HepG2 (cell line): ENCODE measurements at regions not wholly inside any gene's neighbourhood (a gene's known extent, or its start where the extent isn't known, plus 50 kb on each side); places are given as distances from the start of the nearest gene placed in this dataset.

Source experiments
- ATAC-seq: fragments of 200-7000 bp; cut with Tn5 transposase; 3 replicates; pipeline ENCODE4 v1.9.1; 2020; ENCODE audit warnings: mild to moderate bottlenecking, moderate library complexity
- BruUV-seq: library from RNA; stranded (reverse); fragments of 400-500 nt; replicated peaks from 2 replicates; lab custom pipeline; 2021; lab: Mats Ljungman, UMichigan
- CTCF ChIA-PET: fragments of 300-600 bp; formaldehyde crosslinking; extraction: SDS; loops from one replicate; lab custom pipeline; 2021; ENCODE audit warnings: low total read pairs, inconsistent platforms, low intra/inter-chr PET ratio; lab: Yijun Ruan, JAX
- POLR2A ChIA-PET: fragments of 350-600 bp; sonication (Branson Sonifier 250); formaldehyde crosslinking; loops from one replicate; lab custom pipeline; 2020; ENCODE audit warnings: antibody characterized with exemption, inconsistent platforms; lab: Yijun Ruan, JAX
- DNase-seq: peaks from one replicate; pipeline ENCODE4 v3.0.0-alpha.2; 2015; ENCODE audit warnings: low spot score
- FAIRE-seq: peaks from 3 replicates; lab custom pipeline; 2011; peaks lifted over from hg19 to GRCh38; lab: Jason Lieb, UNC
- H2AFZ ChIP-seq: one replicate; pipeline ENCODE4 v1.6.1; 2011; ENCODE audit warnings: low read length, inconsistent platforms
- H3K27ac ChIP-seq: fragments of 300-600 bp; 3 replicates; pipeline ENCODE4 v1.8.0; 2011; ENCODE audit warnings: mixed run types, mild to moderate bottlenecking, mixed read lengths, low read length, inconsistent platforms; ENCODE audit not compliant: insufficient read depth; ENCODE audit errors: extremely low read length
- H3K27me3 ChIP-seq, 2 experiments: fragments of 200-600 bp in 1 of 2; 2 replicates in 1 of 2; 3 replicates in 1 of 2; pipeline versions ENCODE4 v1.6.0 to v1.8.0; 2011; ENCODE audit warnings: low read length in 2 of 2, mild to moderate bottlenecking in 2 of 2, moderate library complexity in 2 of 2, inconsistent platforms in 1 of 2; ENCODE audit not compliant: insufficient read depth in 2 of 2, control insufficient read depth in 1 of 2
- H3K36me3 ChIP-seq, 2 experiments: fragments of 200-600 bp in 1 of 2; replicated peaks in 1 of 2; 2 replicates in 1 of 2; 3 replicates in 1 of 2; pipeline versions ENCODE4 v1.5.1 to v1.8.0; 2011; ENCODE audit warnings: low read length in 2 of 2, inconsistent platforms in 1 of 2; ENCODE audit not compliant: insufficient read depth in 2 of 2, control insufficient read depth in 1 of 2
- H3K4me1 ChIP-seq: 2 replicates; pipeline ENCODE4 v1.5.1; 2012; ENCODE audit warnings: low read length, inconsistent platforms; ENCODE audit not compliant: insufficient read depth
- H3K4me2 ChIP-seq: 2 replicates; pipeline ENCODE4 v1.6.0; 2011; ENCODE audit warnings: low read depth, low read length, inconsistent platforms
- H3K4me3 ChIP-seq, 3 experiments: fragments of 200-600 bp in 1 of 3; sonication (generic), shearing (Covaris generic) in 1 of 3; replicated peaks in 1 of 3; 2 replicates each; pipeline ENCODE4 v1.5.1; 2011 to 2016; ENCODE audit warnings: low read length in 3 of 3, inconsistent platforms in 2 of 3, low read depth in 2 of 3, mild to moderate bottlenecking in 2 of 3, control low read depth in 1 of 3, mixed read lengths in 1 of 3; ENCODE audit not compliant: insufficient read depth in 1 of 3
- H3K79me2 ChIP-seq: one replicate; pipeline ENCODE4 v1.6.1; 2011; ENCODE audit warnings: low read length, inconsistent platforms; ENCODE audit not compliant: insufficient read depth
- H3K9ac ChIP-seq: 2 replicates; pipeline ENCODE4 v1.6.0; 2011; ENCODE audit warnings: mild to moderate bottlenecking, low read depth, low read length, inconsistent platforms; ENCODE audit not compliant: insufficient read depth
- H3K9me3 ChIP-seq: 2 replicates; pipeline ENCODE4 v1.5.1; 2012; ENCODE audit warnings: mild to moderate bottlenecking, low read length
- H4K20me1 ChIP-seq: 2 replicates; pipeline ENCODE4 v1.6.0; 2011; ENCODE audit warnings: inconsistent platforms, mild to moderate bottlenecking, low read length, moderate library complexity; ENCODE audit not compliant: insufficient read depth
- CBX5 ChIP-seq: sonication (generic); formaldehyde crosslinking; IDR thresholded peaks from 2 replicates; pipeline ENCODE4 v1.4.0; 2020; ENCODE audit warnings: missing genetic modification reagents, borderline replicate concordance
- NFE2L2 ChIP-seq: fragments of 150-350 bp; IDR thresholded peaks from 2 replicates; pipeline ENCODE4 v1.6.1; 2014; ENCODE audit warnings: low read length
- RFXANK ChIP-seq: IDR thresholded peaks from 2 replicates; pipeline ENCODE4 v1.6.1; 2016
- ZKSCAN1 ChIP-seq: fragments of 150-350 bp; IDR thresholded peaks from 2 replicates; pipeline ENCODE4 v1.6.1; 2014; ENCODE audit warnings: low read length
- ZNF12 ChIP-seq: sonication (generic); formaldehyde crosslinking; IDR thresholded peaks from 2 replicates; pipeline ENCODE4 v1.5.0; 2020; ENCODE audit warnings: missing genetic modification reagents
- ZNF329 ChIP-seq: sonication (generic); formaldehyde crosslinking; IDR thresholded peaks from 2 replicates; pipeline ENCODE4 v1.9.0; 2021; ENCODE audit warnings: low read depth, mild to moderate bottlenecking, missing genetic modification reagents
- ZSCAN21 ChIP-seq: sonication (generic); formaldehyde crosslinking; IDR thresholded peaks from 2 replicates; pipeline ENCODE4 v1.8.0; 2022; ENCODE audit warnings: mild to moderate bottlenecking, missing genetic modification reagents, moderate library complexity, borderline replicate concordance
- WGBS: methylation state at CpG from one replicate; pipeline ENCODE4 v1.1.6; 2017; ENCODE audit warnings: low lambda C conversion rate; 5-methylcytosine and 5-hydroxymethylcytosine counted together
- in situ Hi-C: cut with HindIII; loops from 2 replicates; pipeline ENCODE4 v1.10.0; 2017; ENCODE audit warnings: low pct_unique_long_range_greater_than_20kb; ENCODE audit not compliant: extremely low pct_ligation_motif_present
- intact Hi-C: fragments of 100-400 bp; cut with micrococcal nuclease; formaldehyde crosslinking; loops from one replicate; pipeline ENCODE4 v1.10.0; 2022; ENCODE audit not compliant: unreplicated experiment
- TF ChIP-seq, protein P1 (sequence below): sonication (generic); formaldehyde crosslinking; IDR thresholded peaks from 2 replicates; pipeline ENCODE4 v1.4.0; 2020; ENCODE audit warnings: missing genetic modification reagents
- TF ChIP-seq, protein P2 (sequence below): sonication (generic); formaldehyde crosslinking; IDR thresholded peaks from 2 replicates; pipeline ENCODE4 v1.8.1; 2023; ENCODE audit warnings: mild to moderate bottlenecking, missing genetic modification reagents, borderline replicate concordance
- TF ChIP-seq, protein P3 (sequence below), 2 experiments: sonication (generic) in 1 of 2; formaldehyde crosslinking in 1 of 2; IDR thresholded peaks; 2 replicates each; pipeline versions ENCODE4 v1.4.0 to v1.6.1; 2016 to 2020; ENCODE audit warnings: borderline replicate concordance in 1 of 2, low read depth in 1 of 2, mild to moderate bottlenecking in 1 of 2, missing genetic modification reagents in 1 of 2
- TF ChIP-seq, protein P4 (sequence below): sonication (generic); formaldehyde crosslinking; IDR thresholded peaks from 2 replicates; pipeline ENCODE4 v1.4.0; 2020; ENCODE audit warnings: low read depth, mild to moderate bottlenecking, missing genetic modification reagents
- TF ChIP-seq, protein P5 (sequence below): sonication (generic); formaldehyde crosslinking; IDR thresholded peaks from 2 replicates; pipeline ENCODE4 v1.4.0; 2020; ENCODE audit warnings: mild to moderate bottlenecking, missing genetic modification reagents

DNA sequence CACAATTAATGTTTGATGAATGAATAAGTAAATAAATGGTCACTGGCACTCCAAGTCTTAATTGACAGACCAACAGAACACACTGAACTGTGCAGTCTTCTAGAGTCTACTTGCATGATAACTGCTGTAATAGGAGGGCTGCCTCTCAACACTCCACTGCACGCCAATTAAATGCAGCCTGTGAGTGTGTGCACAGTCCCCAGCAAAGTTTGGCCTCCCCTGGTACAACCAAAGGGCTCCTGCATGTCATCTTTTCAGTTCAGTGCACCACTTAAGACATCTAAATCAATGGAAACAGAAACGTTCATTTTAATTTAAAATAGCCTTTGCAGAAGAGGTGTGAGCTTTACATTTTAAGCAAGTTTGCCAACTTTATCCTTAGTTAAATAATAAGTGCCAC, 121.7 kb upstream of the USP15 start:
- 6% methylated on average over 2 of the region's 2 CpGs for WGBS
- FAIRE-seq (no peak), ATAC-seq (no peak), DNase-seq (no peak)
- in situ Hi-C loops: no loop called here
- no peaks in the 10 kb centered on the region for H3K27me3 ChIP-seq
- intact Hi-C loops: no loop called here
- no peaks in the 10 kb centered on the region for H3K9me3 ChIP-seq
- BruUV-seq: no TSS peak
- H2AFZ ChIP-seq: no peak overlapping the region
- H3K27ac ChIP-seq: no peak overlapping the region
- H4K20me1 ChIP-seq: no peaks in the 10 kb centered on the region
- H3K4me2 ChIP-seq: no peak overlapping the region
- POLR2A ChIA-PET: no interaction called here
- H3K4me3 ChIP-seq: no peak overlapping the region
- H3K4me1 ChIP-seq: no peaks in the 10 kb centered on the region
- H3K9ac ChIP-seq: no peak overlapping the region
- CTCF ChIA-PET: no interaction called here
- no peaks in the 10 kb centered on the region for H3K36me3 ChIP-seq
- H3K79me2 ChIP-seq: no peaks in the 10 kb centered on the region
- TF ChIP-seq NFE2L2 (no peak), ZKSCAN1 (no peak), ZSCAN21 (no peak), RFXANK (CRISPR knock-in tag) (no peak), CBX5 (no peak), ZNF12 (CRISPR knock-in tag) (no peak), ZNF329 (CRISPR knock-in tag) (no peak)
- TF ChIP-seq, protein P1, sequence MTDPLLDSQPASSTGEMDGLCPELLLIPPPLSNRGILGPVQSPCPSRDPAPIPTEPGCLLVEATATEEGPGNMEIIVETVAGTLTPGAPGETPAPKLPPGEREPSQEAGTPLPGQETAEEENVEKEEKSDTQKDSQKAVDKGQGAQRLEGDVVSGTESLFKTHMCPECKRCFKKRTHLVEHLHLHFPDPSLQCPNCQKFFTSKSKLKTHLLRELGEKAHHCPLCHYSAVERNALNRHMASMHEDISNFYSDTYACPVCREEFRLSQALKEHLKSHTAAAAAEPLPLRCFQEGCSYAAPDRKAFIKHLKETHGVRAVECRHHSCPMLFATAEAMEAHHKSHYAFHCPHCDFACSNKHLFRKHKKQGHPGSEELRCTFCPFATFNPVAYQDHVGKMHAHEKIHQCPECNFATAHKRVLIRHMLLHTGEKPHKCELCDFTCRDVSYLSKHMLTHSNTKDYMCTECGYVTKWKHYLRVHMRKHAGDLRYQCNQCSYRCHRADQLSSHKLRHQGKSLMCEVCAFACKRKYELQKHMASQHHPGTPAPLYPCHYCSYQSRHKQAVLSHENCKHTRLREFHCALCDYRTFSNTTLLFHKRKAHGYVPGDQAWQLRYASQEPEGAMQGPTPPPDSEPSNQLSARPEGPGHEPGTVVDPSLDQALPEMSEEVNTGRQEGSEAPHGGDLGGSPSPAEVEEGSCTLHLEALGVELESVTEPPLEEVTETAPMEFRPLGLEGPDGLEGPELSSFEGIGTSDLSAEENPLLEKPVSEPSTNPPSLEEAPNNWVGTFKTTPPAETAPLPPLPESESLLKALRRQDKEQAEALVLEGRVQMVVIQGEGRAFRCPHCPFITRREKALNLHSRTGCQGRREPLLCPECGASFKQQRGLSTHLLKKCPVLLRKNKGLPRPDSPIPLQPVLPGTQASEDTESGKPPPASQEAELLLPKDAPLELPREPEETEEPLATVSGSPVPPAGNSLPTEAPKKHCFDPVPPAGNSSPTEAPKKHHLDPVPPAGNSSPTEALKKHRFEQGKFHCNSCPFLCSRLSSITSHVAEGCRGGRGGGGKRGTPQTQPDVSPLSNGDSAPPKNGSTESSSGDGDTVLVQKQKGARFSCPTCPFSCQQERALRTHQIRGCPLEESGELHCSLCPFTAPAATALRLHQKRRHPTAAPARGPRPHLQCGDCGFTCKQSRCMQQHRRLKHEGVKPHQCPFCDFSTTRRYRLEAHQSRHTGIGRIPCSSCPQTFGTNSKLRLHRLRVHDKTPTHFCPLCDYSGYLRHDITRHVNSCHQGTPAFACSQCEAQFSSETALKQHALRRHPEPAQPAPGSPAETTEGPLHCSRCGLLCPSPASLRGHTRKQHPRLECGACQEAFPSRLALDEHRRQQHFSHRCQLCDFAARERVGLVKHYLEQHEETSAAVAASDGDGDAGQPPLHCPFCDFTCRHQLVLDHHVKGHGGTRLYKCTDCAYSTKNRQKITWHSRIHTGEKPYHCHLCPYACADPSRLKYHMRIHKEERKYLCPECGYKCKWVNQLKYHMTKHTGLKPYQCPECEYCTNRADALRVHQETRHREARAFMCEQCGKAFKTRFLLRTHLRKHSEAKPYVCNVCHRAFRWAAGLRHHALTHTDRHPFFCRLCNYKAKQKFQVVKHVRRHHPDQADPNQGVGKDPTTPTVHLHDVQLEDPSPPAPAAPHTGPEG (CRISPR knock-in tag): no peak
- TF ChIP-seq, protein P2, sequence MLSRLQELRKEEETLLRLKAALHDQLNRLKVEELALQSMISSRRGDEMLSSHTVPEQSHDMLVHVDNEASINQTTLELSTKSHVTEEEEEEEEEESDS (CRISPR knock-in tag): no peak
- TF ChIP-seq, protein P3, sequence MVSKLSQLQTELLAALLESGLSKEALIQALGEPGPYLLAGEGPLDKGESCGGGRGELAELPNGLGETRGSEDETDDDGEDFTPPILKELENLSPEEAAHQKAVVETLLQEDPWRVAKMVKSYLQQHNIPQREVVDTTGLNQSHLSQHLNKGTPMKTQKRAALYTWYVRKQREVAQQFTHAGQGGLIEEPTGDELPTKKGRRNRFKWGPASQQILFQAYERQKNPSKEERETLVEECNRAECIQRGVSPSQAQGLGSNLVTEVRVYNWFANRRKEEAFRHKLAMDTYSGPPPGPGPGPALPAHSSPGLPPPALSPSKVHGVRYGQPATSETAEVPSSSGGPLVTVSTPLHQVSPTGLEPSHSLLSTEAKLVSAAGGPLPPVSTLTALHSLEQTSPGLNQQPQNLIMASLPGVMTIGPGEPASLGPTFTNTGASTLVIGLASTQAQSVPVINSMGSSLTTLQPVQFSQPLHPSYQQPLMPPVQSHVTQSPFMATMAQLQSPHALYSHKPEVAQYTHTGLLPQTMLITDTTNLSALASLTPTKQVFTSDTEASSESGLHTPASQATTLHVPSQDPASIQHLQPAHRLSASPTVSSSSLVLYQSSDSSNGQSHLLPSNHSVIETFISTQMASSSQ (IDR thresholded peaks at IDR 0.05; ENCODE audit: low read depth): no peak
- TF ChIP-seq, protein P3 (CRISPR knock-in tag; IDR thresholded peaks at IDR 0.05; ENCODE audit: borderline replicate concordance): no peak
- TF ChIP-seq, protein P4, sequence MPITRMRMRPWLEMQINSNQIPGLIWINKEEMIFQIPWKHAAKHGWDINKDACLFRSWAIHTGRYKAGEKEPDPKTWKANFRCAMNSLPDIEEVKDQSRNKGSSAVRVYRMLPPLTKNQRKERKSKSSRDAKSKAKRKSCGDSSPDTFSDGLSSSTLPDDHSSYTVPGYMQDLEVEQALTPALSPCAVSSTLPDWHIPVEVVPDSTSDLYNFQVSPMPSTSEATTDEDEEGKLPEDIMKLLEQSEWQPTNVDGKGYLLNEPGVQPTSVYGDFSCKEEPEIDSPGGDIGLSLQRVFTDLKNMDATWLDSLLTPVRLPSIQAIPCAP: no peak
- TF ChIP-seq, protein P5, sequence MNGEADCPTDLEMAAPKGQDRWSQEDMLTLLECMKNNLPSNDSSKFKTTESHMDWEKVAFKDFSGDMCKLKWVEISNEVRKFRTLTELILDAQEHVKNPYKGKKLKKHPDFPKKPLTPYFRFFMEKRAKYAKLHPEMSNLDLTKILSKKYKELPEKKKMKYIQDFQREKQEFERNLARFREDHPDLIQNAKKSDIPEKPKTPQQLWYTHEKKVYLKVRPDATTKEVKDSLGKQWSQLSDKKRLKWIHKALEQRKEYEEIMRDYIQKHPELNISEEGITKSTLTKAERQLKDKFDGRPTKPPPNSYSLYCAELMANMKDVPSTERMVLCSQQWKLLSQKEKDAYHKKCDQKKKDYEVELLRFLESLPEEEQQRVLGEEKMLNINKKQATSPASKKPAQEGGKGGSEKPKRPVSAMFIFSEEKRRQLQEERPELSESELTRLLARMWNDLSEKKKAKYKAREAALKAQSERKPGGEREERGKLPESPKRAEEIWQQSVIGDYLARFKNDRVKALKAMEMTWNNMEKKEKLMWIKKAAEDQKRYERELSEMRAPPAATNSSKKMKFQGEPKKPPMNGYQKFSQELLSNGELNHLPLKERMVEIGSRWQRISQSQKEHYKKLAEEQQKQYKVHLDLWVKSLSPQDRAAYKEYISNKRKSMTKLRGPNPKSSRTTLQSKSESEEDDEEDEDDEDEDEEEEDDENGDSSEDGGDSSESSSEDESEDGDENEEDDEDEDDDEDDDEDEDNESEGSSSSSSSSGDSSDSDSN: no peak
